Erythroblast (primary cell): ENCODE measurements at regions not wholly inside any gene's neighbourhood (a gene's known extent, or its start where the extent isn't known, plus 50 kb on each side); places are given as distances from the start of the nearest gene placed in this dataset.

Experiments
- GATA1 ChIP-seq: IDR thresholded peaks from 2 replicates; pipeline ENCODE4 v1.6.1; 2011; ENCODE audit warnings: low read depth, mild to moderate bottlenecking, control low read depth, low read length, moderate library complexity
- POLR2A ChIP-seq: IDR thresholded peaks from 2 replicates; pipeline ENCODE4 v1.6.1; 2011; ENCODE audit warnings: mild to moderate bottlenecking, low read length

DNA sequence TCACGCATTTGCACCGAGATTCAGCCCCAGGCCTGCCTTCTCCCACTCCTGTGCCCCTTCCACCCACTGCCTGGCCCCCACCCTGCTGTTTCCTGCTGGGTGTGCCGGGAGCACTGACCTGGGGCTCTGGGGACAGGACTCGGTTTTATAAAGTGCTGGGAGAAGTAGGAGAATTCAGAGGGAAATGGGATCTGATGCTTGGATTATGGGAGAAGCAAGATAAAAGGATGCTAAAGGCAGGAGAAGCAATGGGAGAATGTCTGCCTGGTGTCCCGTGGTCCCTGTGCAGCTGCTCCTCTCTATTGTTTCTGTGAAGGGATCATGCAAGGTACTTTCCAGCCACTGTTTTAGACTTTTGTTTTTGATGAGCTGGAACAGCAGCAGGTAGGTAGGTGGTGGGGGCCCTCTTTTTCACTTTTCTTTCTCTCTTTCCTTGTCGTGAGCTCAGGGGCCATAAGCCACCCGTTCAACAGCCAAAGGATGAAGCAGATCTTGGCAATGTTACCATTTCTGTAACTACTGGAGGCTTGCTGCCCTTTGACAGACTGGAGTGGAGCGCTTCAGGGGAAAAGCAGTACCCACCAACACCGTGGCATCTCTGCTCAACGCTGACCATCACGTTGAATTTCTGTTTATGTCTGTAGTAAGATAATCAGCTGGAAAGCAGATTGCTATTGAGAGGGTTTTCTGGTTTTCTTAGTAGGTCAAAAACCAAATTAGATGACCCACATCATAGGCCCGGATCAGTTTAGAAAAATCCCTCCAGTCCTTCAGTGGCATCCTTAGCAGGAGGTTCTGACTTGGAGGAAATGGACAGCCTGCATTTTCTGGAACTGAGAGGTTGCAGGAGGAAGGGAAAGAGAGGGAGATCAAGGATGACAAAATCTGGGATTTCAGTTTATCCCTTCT lies 63.8 kb upstream of the ENPP6 start:
- TF ChIP-seq POLR2A (no peak), GATA1 (no peak)
